Keratinocyte (primary cell): ENCODE measurements at regions not wholly inside any gene's neighbourhood (a gene's known extent, or its start where the extent isn't known, plus 50 kb on each side); places are given as distances from the start of the nearest gene placed in this dataset.

Source experiments
- EZH2 ChIP-seq: IDR thresholded peaks from one replicate; pipeline ENCODE4 v1.6.1; 2012; ENCODE audit warnings: inconsistent platforms, mild to moderate bottlenecking, low read length, moderate library complexity
- TF ChIP-seq, protein P1 (sequence below), 3 experiments: IDR thresholded peaks in 1 of 3; conservative IDR thresholded peaks in 1 of 3; optimal IDR thresholded peaks in 1 of 3; 2 replicates in 2 of 3; 3 replicates in 1 of 3; pipeline versions ENCODE3 to v1.5.1; 2011; ENCODE audit warnings: low read length in 3 of 3, mild to moderate bottlenecking in 3 of 3, moderate library complexity in 2 of 3, control low read depth in 1 of 3, inconsistent platforms in 1 of 3; ENCODE audit not compliant: insufficient read depth in 2 of 3; ENCODE audit errors: extremely low read depth in 1 of 3

DNA sequence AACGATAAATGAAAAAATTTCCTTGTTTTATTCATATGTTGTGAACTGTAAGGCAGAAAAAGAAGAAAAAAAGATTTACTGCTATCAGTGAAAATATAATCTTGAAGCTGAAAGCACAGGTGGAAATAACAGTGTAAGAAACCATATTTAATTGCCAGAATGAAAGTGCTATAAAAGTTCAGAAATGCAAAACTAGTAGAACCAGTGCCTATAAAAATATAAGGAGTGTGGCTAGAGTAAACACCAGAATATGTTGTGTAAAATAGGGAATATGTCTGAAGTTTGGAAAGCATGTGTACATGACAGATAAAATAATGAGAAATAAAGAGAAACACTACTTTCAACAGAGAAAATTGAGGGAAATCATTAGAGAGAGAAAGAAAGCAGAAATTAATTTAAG lies 350.5 kb upstream of the NPSR1 start:
- TF ChIP-seq EZH2 = no peak
- TF ChIP-seq, protein P1, sequence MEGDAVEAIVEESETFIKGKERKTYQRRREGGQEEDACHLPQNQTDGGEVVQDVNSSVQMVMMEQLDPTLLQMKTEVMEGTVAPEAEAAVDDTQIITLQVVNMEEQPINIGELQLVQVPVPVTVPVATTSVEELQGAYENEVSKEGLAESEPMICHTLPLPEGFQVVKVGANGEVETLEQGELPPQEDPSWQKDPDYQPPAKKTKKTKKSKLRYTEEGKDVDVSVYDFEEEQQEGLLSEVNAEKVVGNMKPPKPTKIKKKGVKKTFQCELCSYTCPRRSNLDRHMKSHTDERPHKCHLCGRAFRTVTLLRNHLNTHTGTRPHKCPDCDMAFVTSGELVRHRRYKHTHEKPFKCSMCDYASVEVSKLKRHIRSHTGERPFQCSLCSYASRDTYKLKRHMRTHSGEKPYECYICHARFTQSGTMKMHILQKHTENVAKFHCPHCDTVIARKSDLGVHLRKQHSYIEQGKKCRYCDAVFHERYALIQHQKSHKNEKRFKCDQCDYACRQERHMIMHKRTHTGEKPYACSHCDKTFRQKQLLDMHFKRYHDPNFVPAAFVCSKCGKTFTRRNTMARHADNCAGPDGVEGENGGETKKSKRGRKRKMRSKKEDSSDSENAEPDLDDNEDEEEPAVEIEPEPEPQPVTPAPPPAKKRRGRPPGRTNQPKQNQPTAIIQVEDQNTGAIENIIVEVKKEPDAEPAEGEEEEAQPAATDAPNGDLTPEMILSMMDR (optimal IDR thresholded peaks at IDR 0.05 in 1 of 3, IDR thresholded peaks at IDR 0.05 in 1 of 3, conservative IDR thresholded peaks at IDR 0.05 in 1 of 3; ENCODE audit: extremely low read depth in 1 of 3, insufficient read depth in 2 of 3, low read length in 3 of 3) = no peak
